ENCODE measurements at regions not wholly inside any gene's neighbourhood (a gene's known extent, or its start where the extent isn't known, plus 50 kb on each side); places are given as distances from the start of the nearest gene placed in this dataset.

- TF ChIP-seq, protein P1, sequence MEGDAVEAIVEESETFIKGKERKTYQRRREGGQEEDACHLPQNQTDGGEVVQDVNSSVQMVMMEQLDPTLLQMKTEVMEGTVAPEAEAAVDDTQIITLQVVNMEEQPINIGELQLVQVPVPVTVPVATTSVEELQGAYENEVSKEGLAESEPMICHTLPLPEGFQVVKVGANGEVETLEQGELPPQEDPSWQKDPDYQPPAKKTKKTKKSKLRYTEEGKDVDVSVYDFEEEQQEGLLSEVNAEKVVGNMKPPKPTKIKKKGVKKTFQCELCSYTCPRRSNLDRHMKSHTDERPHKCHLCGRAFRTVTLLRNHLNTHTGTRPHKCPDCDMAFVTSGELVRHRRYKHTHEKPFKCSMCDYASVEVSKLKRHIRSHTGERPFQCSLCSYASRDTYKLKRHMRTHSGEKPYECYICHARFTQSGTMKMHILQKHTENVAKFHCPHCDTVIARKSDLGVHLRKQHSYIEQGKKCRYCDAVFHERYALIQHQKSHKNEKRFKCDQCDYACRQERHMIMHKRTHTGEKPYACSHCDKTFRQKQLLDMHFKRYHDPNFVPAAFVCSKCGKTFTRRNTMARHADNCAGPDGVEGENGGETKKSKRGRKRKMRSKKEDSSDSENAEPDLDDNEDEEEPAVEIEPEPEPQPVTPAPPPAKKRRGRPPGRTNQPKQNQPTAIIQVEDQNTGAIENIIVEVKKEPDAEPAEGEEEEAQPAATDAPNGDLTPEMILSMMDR (IDR thresholded peaks at IDR 0.05): no peak
- TF ChIP-seq POLR2AphosphoS5 (IDR thresholded peaks at IDR 0.05; ENCODE audit: insufficient read depth in 1 of 2, low read depth in 1 of 2): no peak
- TF ChIP-seq POLR2A (IDR thresholded peaks at IDR 0.05): no peak
These were observed 83.3 kb upstream of the TSC22D2 start for GRCh38 chr3:150324788-150325187.
